ENCODE measurements at regions not wholly inside any gene's neighbourhood (a gene's known extent, or its start where the extent isn't known, plus 50 kb on each side); places are given as distances from the start of the nearest gene placed in this dataset.

DNA sequence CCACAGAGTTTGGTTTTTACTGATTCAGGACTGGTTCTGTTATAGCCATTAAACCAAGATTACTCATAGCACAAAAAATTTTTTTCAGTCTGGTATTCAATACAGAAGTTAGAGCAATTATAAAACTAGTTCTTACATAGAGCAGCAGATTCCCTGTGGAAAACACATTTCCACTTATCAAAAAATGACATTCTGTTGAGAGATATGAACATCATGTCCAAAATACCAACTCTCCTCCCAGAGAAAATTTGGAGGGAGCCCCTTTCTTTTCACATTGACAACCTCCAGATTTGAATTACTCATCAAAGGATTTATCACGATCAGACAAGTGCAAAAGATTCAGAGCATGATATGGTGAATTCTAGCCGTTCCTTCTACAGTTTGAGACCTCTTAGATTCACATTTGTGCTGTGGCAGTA lies 126.8 kb upstream of the SERPINE2 start:
- Histone ChIP-seq H3K36me3 (ENCODE audit: insufficient read depth, low read length) (no peaks in the 10 kb centered on the region), H3K9ac (ENCODE audit: low read length) (no peak overlapping the region), H3K4me1 (ENCODE audit: low read length) (peaks cover 6% of the 10 kb centered on the region), H3K27me3 (ENCODE audit: low read length) (no peaks in the 10 kb centered on the region), H4K20me1 (ENCODE audit: insufficient read depth, low read depth, low read length) (no peaks in the 10 kb centered on the region), H3K79me2 (ENCODE audit: low read length) (no peaks in the 10 kb centered on the region), H3K4me3 (ENCODE audit: low read length) (no peak overlapping the region), H3K9me3 (ENCODE audit: low read length) (no peaks in the 10 kb centered on the region), H3K9me2 (replicated peaks; ENCODE audit: insufficient read depth, low read length) (no peaks in the 10 kb centered on the region), H3K4me2 (ENCODE audit: low read depth, low read length, poor library complexity, severe bottlenecking) (no peak overlapping the region), H3K27ac (ENCODE audit: low read length) (no peak overlapping the region), H2AFZ (ENCODE audit: low read length) (no peak overlapping the region)
- DNase-seq: no peak

DNA sequence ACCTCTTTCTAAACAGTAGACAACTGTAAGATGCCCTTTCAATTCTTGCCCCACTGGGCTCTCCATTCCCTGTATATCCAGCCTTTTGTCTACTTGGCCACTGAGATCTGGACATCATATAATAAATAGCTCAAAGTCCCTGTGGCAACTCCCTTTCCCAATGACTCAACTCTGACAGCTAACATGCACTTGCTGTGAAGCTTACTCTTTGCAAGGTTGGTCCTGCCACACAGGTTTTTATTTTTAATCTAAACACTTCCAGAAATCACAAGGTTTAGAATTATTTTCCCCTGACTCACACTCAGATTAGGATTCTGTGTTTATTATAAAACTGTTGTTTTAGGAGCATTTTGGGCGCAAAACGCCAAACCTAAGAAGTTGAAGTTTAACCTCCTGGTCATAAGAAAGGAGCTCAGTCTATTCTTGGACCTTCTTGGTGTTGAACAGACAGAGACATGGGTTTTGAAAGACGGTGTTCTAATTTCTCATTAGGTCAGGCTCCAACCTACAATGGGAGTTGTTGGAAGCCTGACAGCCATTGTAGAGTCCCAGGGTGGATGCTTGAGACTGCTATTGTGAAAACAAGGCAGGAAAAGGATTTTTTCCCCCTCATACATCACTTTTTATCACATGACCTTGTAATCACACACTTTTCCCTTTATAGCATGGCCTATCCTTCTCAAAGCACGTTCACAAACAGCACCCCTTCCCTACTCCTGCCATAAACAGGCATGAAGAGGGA lies 124.7 kb upstream of the SERPINE2 start:
- H4K20me1 ChIP-seq (ENCODE audit: insufficient read depth, low read depth, low read length): no peaks in the 10 kb centered on the region
- no peak overlapping the region for H3K27ac ChIP-seq (ENCODE audit: low read length)
- H3K4me1 ChIP-seq (ENCODE audit: low read length): no peaks in the 10 kb centered on the region
- H3K9me3 ChIP-seq (ENCODE audit: low read length): no peaks in the 10 kb centered on the region
- no peak overlapping the region for H3K4me2 ChIP-seq (ENCODE audit: low read depth, low read length, poor library complexity, severe bottlenecking)
- no peaks in the 10 kb centered on the region for H3K27me3 ChIP-seq (ENCODE audit: low read length)
- H3K9ac ChIP-seq (ENCODE audit: low read length): no peak overlapping the region
- H3K79me2 ChIP-seq (ENCODE audit: low read length): no peaks in the 10 kb centered on the region
- H3K36me3 ChIP-seq (ENCODE audit: insufficient read depth, low read length): no peaks in the 10 kb centered on the region
- no peaks in the 10 kb centered on the region for H3K9me2 ChIP-seq (replicated peaks; ENCODE audit: insufficient read depth, low read length)
- no peak overlapping the region for H2AFZ ChIP-seq (ENCODE audit: low read length)
- no peak for DNase-seq
- no peak overlapping the region for H3K4me3 ChIP-seq (ENCODE audit: low read length)

DNA sequence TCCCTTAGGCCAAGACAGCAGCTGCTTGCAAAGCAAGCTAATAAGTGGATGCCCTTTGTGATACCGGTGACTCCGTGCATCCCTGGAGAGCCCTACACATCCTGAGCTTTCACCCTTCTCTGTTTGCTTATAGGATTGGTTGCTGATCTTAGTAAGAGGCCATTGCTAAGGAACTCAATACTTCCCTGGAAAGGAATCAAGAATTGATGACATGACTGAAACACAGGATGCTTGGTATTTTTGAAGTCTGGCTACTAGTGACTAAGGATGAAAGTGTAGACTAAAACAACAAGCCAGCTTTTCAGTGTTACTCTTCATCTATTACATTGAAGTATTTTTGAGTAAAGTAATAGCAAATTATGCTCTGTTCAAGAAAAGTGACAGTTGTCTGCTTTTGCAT lies 123.0 kb upstream of the SERPINE2 start:
- Histone ChIP-seq H3K27ac (ENCODE audit: low read length) (no peak overlapping the region), H3K4me3 (ENCODE audit: low read length) (no peak overlapping the region), H3K9me3 (ENCODE audit: low read length) (no peaks in the 10 kb centered on the region), H3K36me3 (ENCODE audit: insufficient read depth, low read length) (no peaks in the 10 kb centered on the region), H4K20me1 (ENCODE audit: insufficient read depth, low read depth, low read length) (no peaks in the 10 kb centered on the region), H3K9me2 (replicated peaks; ENCODE audit: insufficient read depth, low read length) (no peaks in the 10 kb centered on the region), H3K79me2 (ENCODE audit: low read length) (no peaks in the 10 kb centered on the region), H3K9ac (ENCODE audit: low read length) (no peak overlapping the region), H3K4me2 (ENCODE audit: low read depth, low read length, poor library complexity, severe bottlenecking) (no peak overlapping the region), H2AFZ (ENCODE audit: low read length) (no peak overlapping the region), H3K27me3 (ENCODE audit: low read length) (no peaks in the 10 kb centered on the region), H3K4me1 (ENCODE audit: low read length) (no peaks in the 10 kb centered on the region)
- DNase-seq: no peak

DNA sequence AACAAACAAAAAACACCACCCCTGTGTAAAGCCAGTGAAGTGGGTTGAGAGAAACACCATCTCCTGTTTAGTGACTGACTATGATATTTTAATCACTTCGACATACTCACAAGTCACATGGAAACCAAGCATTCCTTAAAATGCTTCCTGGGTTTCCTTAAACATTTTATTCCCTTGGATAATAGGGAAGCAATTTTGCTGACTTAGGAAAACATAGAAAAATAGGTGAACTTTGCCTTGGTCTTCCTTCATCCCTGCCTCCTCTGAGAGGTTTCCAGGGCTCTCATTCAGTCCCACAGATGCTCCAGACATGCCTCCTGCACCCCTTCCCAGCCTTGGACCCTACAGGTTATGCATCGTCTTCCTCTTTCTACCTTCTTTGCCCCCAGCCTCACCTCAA lies 122.6 kb upstream of the SERPINE2 start:
- Histone ChIP-seq H3K79me2 (ENCODE audit: low read length) (no peaks in the 10 kb centered on the region), H3K36me3 (ENCODE audit: insufficient read depth, low read length) (no peaks in the 10 kb centered on the region)

DNA sequence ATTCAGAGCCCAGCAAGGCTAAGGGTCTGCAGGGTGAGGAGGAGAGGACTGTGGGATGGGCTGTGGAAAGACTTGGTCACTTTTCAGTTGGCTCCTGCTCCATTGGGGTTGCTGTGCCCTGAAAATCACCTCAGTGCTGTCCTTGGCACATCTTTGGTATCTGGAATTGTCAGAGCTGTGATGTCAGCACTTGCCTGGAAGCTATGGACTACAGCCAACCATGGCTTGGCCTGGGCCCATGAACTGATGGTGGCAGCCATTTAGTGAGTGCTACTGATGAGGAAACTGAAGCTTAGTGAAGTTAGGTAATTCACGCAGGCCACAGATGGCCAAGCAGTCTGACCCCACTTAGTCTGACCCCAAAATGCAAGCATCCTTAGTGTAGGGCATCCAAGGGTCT lies 121.8 kb upstream of the SERPINE2 start:
- Histone ChIP-seq H2AFZ (ENCODE audit: low read length) (no peak overlapping the region), H3K9ac (ENCODE audit: low read length) (no peak overlapping the region), H3K4me2 (ENCODE audit: low read depth, low read length, poor library complexity, severe bottlenecking) (no peak overlapping the region), H3K4me1 (ENCODE audit: low read length) (no peaks in the 10 kb centered on the region), H3K27me3 (ENCODE audit: low read length) (no peaks in the 10 kb centered on the region), H3K27ac (ENCODE audit: low read length) (no peak overlapping the region), H3K9me3 (ENCODE audit: low read length) (no peaks in the 10 kb centered on the region), H3K36me3 (ENCODE audit: insufficient read depth, low read length) (no peaks in the 10 kb centered on the region), H3K79me2 (ENCODE audit: low read length) (no peaks in the 10 kb centered on the region), H4K20me1 (ENCODE audit: insufficient read depth, low read depth, low read length) (no peaks in the 10 kb centered on the region), H3K9me2 (replicated peaks; ENCODE audit: insufficient read depth, low read length) (no peaks in the 10 kb centered on the region), H3K4me3 (ENCODE audit: low read length) (no peak overlapping the region)
- no peak for DNase-seq

More for the DNA sequence above, 122.6 kb upstream of the SERPINE2 start:
- Histone ChIP-seq H3K9me2 (replicated peaks; ENCODE audit: insufficient read depth, low read length) (no peaks in the 10 kb centered on the region), H3K27me3 (ENCODE audit: low read length) (no peaks in the 10 kb centered on the region), H3K9ac (ENCODE audit: low read length) (no peak overlapping the region), H3K4me3 (ENCODE audit: low read length) (no peak overlapping the region), H3K9me3 (ENCODE audit: low read length) (no peaks in the 10 kb centered on the region), H2AFZ (ENCODE audit: low read length) (no peak overlapping the region), H3K4me1 (ENCODE audit: low read length) (no peaks in the 10 kb centered on the region), H4K20me1 (ENCODE audit: insufficient read depth, low read depth, low read length) (no peaks in the 10 kb centered on the region), H3K27ac (ENCODE audit: low read length) (no peak overlapping the region), H3K4me2 (ENCODE audit: low read depth, low read length, poor library complexity, severe bottlenecking) (no peak overlapping the region)
- DNase-seq: no peak

DNA sequence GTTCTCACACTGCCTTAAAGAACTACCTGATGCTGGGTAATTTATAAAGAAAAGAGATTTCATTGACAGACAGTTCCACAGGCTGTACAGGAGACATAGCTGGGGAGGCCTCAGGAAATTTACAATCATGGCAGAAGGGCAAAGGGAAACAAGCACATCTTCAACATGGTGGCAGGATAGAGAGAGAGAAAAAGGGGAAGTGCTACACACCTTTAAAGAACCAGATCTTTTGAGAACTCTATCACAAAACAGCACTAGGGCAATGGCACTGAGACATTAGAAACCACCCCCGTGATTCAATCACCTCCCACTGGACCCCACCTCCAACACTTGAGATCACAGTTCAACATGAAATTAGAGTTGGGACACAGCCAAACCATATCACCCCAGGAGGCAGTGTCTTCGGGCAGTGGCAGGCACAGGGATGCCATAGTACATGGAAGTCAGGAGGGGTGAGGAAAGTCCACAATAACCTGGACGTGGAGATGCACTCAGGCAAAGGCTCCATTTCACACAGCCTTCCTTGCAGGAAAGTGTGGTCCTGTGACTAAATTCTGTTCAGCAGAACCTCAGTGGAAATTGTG lies 120.4 kb upstream of the SERPINE2 start:
- Histone ChIP-seq H3K79me2 (ENCODE audit: low read length) (no peaks in the 10 kb centered on the region), H3K4me2 (ENCODE audit: low read depth, low read length, poor library complexity, severe bottlenecking) (no peak overlapping the region), H3K9ac (ENCODE audit: low read length) (no peak overlapping the region), H3K36me3 (ENCODE audit: insufficient read depth, low read length) (no peaks in the 10 kb centered on the region), H3K27ac (ENCODE audit: low read length) (no peak overlapping the region), H3K9me3 (ENCODE audit: low read length) (no peaks in the 10 kb centered on the region), H2AFZ (ENCODE audit: low read length) (no peak overlapping the region), H3K4me1 (ENCODE audit: low read length) (no peaks in the 10 kb centered on the region), H3K27me3 (ENCODE audit: low read length) (no peaks in the 10 kb centered on the region), H3K4me3 (ENCODE audit: low read length) (no peak overlapping the region), H3K9me2 (replicated peaks; ENCODE audit: insufficient read depth, low read length) (no peaks in the 10 kb centered on the region), H4K20me1 (ENCODE audit: insufficient read depth, low read depth, low read length) (no peaks in the 10 kb centered on the region)
- DNase-seq: no peak

DNA sequence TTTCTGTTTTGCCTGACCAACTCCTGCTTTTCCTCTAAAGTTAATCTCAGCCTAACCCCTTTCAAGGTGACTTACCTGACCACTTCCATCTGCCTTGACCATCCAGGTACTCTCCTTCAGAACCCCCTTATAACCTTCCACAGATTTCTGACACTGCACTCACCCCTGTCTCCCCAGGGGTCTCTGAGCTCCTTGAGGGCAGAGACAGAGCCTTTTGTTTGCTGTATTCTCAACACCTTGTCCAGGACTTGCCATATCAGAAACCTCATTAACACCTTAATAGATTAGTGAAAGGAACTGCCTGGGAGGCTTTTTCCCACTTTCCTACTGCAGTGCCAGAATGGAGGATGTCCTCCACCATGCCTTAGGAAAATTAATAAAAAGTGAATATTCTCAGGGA lies 119.7 kb upstream of the SERPINE2 start:
- Histone ChIP-seq H3K9me2 (replicated peaks; ENCODE audit: insufficient read depth, low read length) (no peaks in the 10 kb centered on the region), H3K4me3 (ENCODE audit: low read length) (no peak overlapping the region), H3K4me1 (ENCODE audit: low read length) (no peaks in the 10 kb centered on the region), H3K4me2 (ENCODE audit: low read depth, low read length, poor library complexity, severe bottlenecking) (no peak overlapping the region), H3K27me3 (ENCODE audit: low read length) (no peaks in the 10 kb centered on the region), H3K36me3 (ENCODE audit: insufficient read depth, low read length) (no peaks in the 10 kb centered on the region), H3K79me2 (ENCODE audit: low read length) (no peaks in the 10 kb centered on the region), H2AFZ (ENCODE audit: low read length) (no peak overlapping the region), H3K9me3 (ENCODE audit: low read length) (no peaks in the 10 kb centered on the region), H3K27ac (ENCODE audit: low read length) (no peak overlapping the region), H4K20me1 (ENCODE audit: insufficient read depth, low read depth, low read length) (no peaks in the 10 kb centered on the region), H3K9ac (ENCODE audit: low read length) (no peak overlapping the region)
- no peak for DNase-seq

DNA sequence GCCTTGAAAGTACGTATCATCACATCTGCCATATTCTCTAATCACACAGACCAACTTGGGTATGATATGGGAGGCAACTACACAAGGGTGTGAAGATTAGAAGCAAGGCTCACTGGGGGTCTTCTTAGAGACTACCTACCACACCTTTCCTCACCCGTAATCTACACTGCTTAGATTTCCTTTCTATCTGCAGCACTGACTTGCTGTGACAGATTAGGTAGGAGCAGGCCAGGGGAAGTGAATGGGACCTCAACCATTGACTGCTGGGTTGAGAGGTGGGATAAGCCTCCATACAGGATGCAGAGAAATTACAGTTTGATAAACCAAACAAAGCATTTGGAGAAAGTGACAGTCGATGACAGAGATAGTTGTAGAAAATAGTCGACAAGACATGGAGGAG lies 119.0 kb upstream of the SERPINE2 start:
- no peak overlapping the region for H3K9ac ChIP-seq (ENCODE audit: low read length)
- H4K20me1 ChIP-seq (ENCODE audit: insufficient read depth, low read depth, low read length): no peaks in the 10 kb centered on the region
- no peak overlapping the region for H3K4me3 ChIP-seq (ENCODE audit: low read length)

More for the DNA sequence above, 119.0 kb upstream of the SERPINE2 start:
- H3K9me2 ChIP-seq (replicated peaks; ENCODE audit: insufficient read depth, low read length): no peaks in the 10 kb centered on the region
- no peak for DNase-seq
- no peaks in the 10 kb centered on the region for H3K79me2 ChIP-seq (ENCODE audit: low read length)
- no peak overlapping the region for H3K27ac ChIP-seq (ENCODE audit: low read length)
- H3K4me1 ChIP-seq (ENCODE audit: low read length): no peaks in the 10 kb centered on the region
- H3K36me3 ChIP-seq (ENCODE audit: insufficient read depth, low read length): no peaks in the 10 kb centered on the region
- no peaks in the 10 kb centered on the region for H3K27me3 ChIP-seq (ENCODE audit: low read length)
- H2AFZ ChIP-seq (ENCODE audit: low read length): no peak overlapping the region
- H3K4me2 ChIP-seq (ENCODE audit: low read depth, low read length, poor library complexity, severe bottlenecking): no peak overlapping the region
- no peaks in the 10 kb centered on the region for H3K9me3 ChIP-seq (ENCODE audit: low read length)
